OCI-LY1 (cell line): ENCODE measurements at regions not wholly inside any gene's neighbourhood (a gene's known extent, or its start where the extent isn't known, plus 50 kb on each side); places are given as distances from the start of the nearest gene placed in this dataset.

Experiments used
- CTCF ChIP-seq: fragments of 200-600 bp; sonication (generic), shearing (Covaris generic); IDR thresholded peaks from 2 replicates; pipeline ENCODE4 v1.5.1; 2017; ENCODE audit warnings: mild to moderate bottlenecking, antibody characterized with exemption, low read length, moderate library complexity, mixed read lengths
- EZH2 ChIP-seq: fragments of 200-600 bp; sonication (generic), shearing (Covaris generic); IDR thresholded peaks from 2 replicates; pipeline ENCODE4 v1.8.0; 2017; ENCODE audit warnings: borderline replicate concordance, mixed run types, mild to moderate bottlenecking, antibody characterized with exemption, low read length, moderate library complexity, mixed read lengths

GRCh38 chr4:186840771-186841301, 117.2 kb upstream of the FAT1 start:
- TF ChIP-seq CTCF = no peak
- no peak for TF ChIP-seq EZH2
